VCaP (cell line): ENCODE measurements at regions not wholly inside any gene's neighbourhood (a gene's known extent, or its start where the extent isn't known, plus 50 kb on each side); places are given as distances from the start of the nearest gene placed in this dataset.

ENCODE experiments used
- H3K27ac ChIP-seq: fragments of 450-650 bp; 2 replicates; pipeline ENCODE4 v1.5.1; 2017
- TF ChIP-seq, protein P1 (sequence below): fragments of 450-650 bp; conservative IDR thresholded peaks from 2 replicates; pipeline ENCODE4 v1.5.1; 2017; ENCODE audit warnings: mild to moderate bottlenecking, moderate library complexity

DNA sequence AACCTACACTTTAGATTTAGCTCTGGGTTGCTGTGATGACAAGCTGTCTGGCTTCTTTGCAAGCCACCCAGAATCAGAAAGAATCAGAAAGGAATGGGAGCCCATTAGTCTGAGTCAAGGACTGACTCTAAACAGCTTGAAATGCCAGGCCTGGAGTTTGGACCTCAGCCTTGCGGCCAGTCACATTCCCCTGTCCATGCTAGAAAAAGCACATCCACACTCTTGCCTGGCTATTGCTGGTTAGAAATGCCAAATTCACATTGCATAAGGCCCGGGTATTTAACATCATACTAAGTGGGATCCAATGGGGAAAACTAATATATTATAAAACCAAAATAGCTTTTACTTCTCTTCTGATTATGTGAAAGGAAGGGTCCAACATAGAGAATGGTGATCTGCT, 756.8 kb upstream of the KLHL29 start:
- TF ChIP-seq, protein P1, sequence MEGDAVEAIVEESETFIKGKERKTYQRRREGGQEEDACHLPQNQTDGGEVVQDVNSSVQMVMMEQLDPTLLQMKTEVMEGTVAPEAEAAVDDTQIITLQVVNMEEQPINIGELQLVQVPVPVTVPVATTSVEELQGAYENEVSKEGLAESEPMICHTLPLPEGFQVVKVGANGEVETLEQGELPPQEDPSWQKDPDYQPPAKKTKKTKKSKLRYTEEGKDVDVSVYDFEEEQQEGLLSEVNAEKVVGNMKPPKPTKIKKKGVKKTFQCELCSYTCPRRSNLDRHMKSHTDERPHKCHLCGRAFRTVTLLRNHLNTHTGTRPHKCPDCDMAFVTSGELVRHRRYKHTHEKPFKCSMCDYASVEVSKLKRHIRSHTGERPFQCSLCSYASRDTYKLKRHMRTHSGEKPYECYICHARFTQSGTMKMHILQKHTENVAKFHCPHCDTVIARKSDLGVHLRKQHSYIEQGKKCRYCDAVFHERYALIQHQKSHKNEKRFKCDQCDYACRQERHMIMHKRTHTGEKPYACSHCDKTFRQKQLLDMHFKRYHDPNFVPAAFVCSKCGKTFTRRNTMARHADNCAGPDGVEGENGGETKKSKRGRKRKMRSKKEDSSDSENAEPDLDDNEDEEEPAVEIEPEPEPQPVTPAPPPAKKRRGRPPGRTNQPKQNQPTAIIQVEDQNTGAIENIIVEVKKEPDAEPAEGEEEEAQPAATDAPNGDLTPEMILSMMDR: no peak

DNA sequence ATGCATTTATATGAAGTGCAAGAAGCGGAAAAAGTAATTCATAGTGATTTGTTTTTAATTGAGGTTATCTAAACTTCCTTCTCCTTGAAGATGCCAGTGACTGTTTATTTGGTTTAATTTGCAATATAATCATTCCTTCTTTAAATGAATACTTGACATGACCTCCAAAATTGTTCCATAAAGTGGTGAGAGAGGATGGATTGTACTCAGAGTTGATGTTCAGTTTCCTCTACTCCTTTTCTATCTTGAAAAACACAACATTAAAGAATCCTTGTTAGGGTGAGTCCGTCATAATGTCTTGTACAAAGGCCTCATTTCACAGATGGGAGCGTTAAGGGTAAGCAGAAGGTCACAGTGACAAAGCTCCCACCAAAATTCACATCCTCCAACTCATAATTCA, 756.1 kb upstream of the KLHL29 start:
- H3K27ac ChIP-seq: no peak overlapping the region
- TF ChIP-seq, protein P1: no peak

More for the DNA sequence above, 756.8 kb upstream of the KLHL29 start:
- no peak overlapping the region for H3K27ac ChIP-seq

DNA sequence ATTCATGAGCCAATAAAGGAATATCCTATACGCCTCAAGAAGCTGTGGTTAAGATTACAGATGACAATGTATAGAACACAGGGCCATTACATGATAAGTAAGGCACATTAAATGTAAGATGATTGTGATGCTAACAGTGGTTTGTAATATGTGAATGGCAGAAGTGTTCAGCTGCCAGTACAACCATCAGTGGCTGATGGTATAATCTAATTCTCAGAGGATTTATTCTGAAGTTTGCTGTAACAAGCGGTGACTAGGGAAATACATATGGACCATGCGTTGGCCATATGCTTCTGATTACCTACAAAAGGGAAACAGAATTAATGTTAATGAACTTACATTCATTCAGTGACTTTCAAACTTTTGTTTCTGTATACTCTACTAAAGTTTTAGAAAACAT, 750.8 kb upstream of the KLHL29 start:
- TF ChIP-seq, protein P1: no peak
- H3K27ac ChIP-seq: no peak overlapping the region

DNA sequence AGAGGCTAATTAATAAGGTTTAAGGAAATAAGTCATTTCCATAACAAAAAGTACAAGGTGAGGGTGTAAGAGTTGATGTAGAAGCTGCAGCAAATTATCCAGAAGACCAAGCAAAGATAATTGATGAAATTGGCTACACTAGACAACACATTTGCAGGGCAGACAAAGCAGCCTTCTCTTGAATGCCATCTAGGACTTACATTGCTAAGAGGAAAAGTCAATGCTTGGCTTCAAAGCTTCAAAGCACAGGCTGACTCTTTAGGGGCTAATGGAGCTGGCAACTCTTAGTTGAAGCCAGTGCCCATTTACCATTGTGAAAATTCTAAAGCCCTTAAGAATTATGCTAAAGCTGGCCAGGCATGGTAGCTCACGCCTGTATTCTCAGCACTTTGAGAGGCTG, 728.6 kb upstream of the KLHL29 start:
- TF ChIP-seq, protein P1: no peak
- H3K27ac ChIP-seq: no peak overlapping the region

DNA sequence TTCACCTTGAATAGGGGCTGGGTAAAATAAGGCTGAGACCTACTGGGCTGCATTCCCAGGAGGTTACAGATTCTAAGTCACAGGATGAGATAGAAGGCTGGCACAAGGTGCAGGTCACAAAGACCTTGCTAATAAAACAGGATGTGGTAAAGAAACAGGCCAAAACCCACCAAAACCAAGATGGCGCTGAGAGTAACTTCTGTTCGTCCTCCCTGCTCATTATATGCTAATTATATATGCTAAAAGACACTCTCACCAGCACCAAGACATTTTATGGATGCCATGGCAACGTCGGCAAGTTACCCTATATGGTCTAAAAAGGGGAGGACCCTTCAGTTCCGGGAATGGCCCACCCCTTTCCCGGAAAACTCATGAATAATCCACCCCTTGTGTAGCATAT, 711.5 kb upstream of the KLHL29 start:
- TF ChIP-seq, protein P1: no peak
- H3K27ac ChIP-seq: no peak overlapping the region

DNA sequence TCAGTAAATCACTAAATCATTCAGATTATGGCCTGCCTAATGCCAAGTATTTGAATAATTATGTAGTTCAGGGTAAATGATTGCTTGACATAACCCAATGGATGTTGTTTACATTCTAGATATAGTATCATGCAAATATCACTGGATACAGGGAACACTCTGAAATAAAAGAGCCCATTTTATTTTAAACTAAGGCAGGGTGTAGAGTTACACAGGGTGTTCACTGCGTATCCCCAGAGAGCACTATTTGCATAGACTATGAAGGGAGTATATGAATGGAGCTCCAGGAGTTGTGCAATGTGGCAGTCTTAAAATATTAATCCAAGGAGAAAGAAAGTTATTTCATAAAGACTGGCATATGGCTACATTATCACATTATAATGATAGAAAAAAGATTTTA, 701.1 kb upstream of the KLHL29 start:
- no peak overlapping the region for H3K27ac ChIP-seq
- TF ChIP-seq, protein P1: no peak

DNA sequence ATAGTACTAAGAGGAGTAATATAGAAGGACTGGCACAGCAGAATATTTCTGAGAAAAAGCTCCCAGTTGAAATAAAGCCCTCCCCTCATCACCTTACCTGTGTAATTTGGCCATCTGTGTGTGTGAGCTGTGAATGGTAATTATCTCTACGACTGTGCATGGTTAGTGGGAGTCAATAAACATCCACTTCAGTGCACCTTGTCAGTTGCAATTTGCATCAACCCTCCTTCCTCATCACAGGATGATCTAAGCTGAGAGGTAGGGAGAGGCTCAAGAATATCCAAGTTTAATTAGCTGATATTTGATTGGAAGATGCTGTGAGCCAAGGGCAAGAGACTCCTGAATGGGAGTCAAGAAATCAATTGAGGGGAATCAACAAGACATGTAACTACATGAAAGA, 694.9 kb upstream of the KLHL29 start:
- no peak overlapping the region for H3K27ac ChIP-seq
- TF ChIP-seq, protein P1: no peak

DNA sequence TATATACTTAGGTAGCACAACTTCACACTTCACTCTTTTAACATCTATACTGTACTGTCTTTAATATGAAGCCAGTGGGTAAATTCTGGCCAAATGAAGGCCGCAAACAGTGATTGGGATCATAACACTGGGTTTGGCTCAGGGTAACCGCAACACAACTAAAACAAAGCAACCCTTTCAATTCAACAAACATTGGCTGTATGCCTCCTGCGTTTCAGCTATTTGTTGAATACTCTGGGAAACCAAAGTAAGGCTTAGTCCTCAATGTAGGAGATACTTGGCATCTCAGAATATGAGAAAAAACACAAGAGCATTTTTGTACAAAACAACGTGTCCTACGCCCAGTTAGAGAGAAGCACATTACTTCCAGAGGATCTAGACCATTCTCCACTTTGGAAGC, 693.3 kb upstream of the KLHL29 start:
- TF ChIP-seq, protein P1: no peak
- no peak overlapping the region for H3K27ac ChIP-seq
